ENCODE measurements at regions not wholly inside any gene's neighbourhood (a gene's known extent, or its start where the extent isn't known, plus 50 kb on each side); places are given as distances from the start of the nearest gene placed in this dataset.

GRCh38 chr3:63089751-63090132, 188.4 kb upstream of the SYNPR start:
- Histone ChIP-seq H3K27me3 (peaks cover 3% of the 10 kb centered on the region), H3K4me3 (no peak overlapping the region)

GRCh38 chr3:63090656-63091055, 187.5 kb upstream of the SYNPR start:
- Histone ChIP-seq H3K4me1 (ENCODE audit: insufficient read depth) (no peaks in the 10 kb centered on the region), H3K4me3 (no peak overlapping the region), H4K20me1 (ENCODE audit: insufficient read depth, poor library complexity, severe bottlenecking) (no peaks in the 10 kb centered on the region), H3K9me3 (ENCODE audit: low read depth) (no peaks in the 10 kb centered on the region), H3K79me2 (no peaks in the 10 kb centered on the region), H3K27me3 (peaks cover 3% of the 10 kb centered on the region), H3K4me2 (no peak overlapping the region), H3K36me3 (replicated peaks; ENCODE audit: insufficient read depth, low read depth) (no peaks in the 10 kb centered on the region), H3K27ac (no peak overlapping the region), H3K9me2 (replicated peaks; ENCODE audit: insufficient read depth) (no peaks in the 10 kb centered on the region), H2AFZ (no peak overlapping the region)
- no peak for DNase-seq (ENCODE audit: low spot score)
- TF ChIP-seq EZH2 (IDR thresholded peaks at IDR 0.05; ENCODE audit: borderline replicate concordance) = no peak
- TF ChIP-seq CTCF (IDR thresholded peaks at IDR 0.05; ENCODE audit: poor library complexity) = no peak
- no peak for TF ChIP-seq EZH2phosphoT487 (IDR thresholded peaks at IDR 0.05; ENCODE audit: low read depth, severe bottlenecking, unreplicated experiment)
- 23% methylated on average over 2 of the region's 2 CpGs for WGBS (ENCODE audit: low lambda C conversion rate, missing lambda C conversion rate)

More at GRCh38 chr3:63089751-63090132, 188.4 kb upstream of the SYNPR start:
- WGBS (ENCODE audit: low lambda C conversion rate, missing lambda C conversion rate) = 15% methylated on average over 1 of the region's 1 CpG
- Histone ChIP-seq H4K20me1 (ENCODE audit: insufficient read depth, poor library complexity, severe bottlenecking) (no peaks in the 10 kb centered on the region), H3K9me3 (ENCODE audit: low read depth) (no peaks in the 10 kb centered on the region), H3K27ac (no peak overlapping the region), H3K36me3 (replicated peaks; ENCODE audit: insufficient read depth, low read depth) (no peaks in the 10 kb centered on the region), H3K79me2 (no peaks in the 10 kb centered on the region), H3K4me1 (ENCODE audit: insufficient read depth) (no peaks in the 10 kb centered on the region), H3K9me2 (replicated peaks; ENCODE audit: insufficient read depth) (no peaks in the 10 kb centered on the region), H3K4me2 (no peak overlapping the region), H2AFZ (no peak overlapping the region)
- no peak for TF ChIP-seq CTCF (IDR thresholded peaks at IDR 0.05; ENCODE audit: poor library complexity)
- TF ChIP-seq EZH2 (IDR thresholded peaks at IDR 0.05; ENCODE audit: borderline replicate concordance) = no peak
- TF ChIP-seq EZH2phosphoT487 (IDR thresholded peaks at IDR 0.05; ENCODE audit: low read depth, severe bottlenecking, unreplicated experiment) = no peak
- no peak for DNase-seq (ENCODE audit: low spot score)

GRCh38 chr3:63092515-63092914, 185.6 kb upstream of the SYNPR start:
- DNase-seq (ENCODE audit: low spot score) = no peak
- Histone ChIP-seq H3K27me3 (peaks cover 3% of the 10 kb centered on the region), H3K9me3 (ENCODE audit: low read depth) (no peaks in the 10 kb centered on the region), H3K4me1 (ENCODE audit: insufficient read depth) (no peaks in the 10 kb centered on the region), H3K4me2 (no peak overlapping the region), H3K27ac (no peak overlapping the region), H3K9me2 (replicated peaks; ENCODE audit: insufficient read depth) (no peaks in the 10 kb centered on the region), H3K4me3 (no peak overlapping the region), H2AFZ (no peak overlapping the region), H4K20me1 (ENCODE audit: insufficient read depth, poor library complexity, severe bottlenecking) (no peaks in the 10 kb centered on the region), H3K79me2 (no peaks in the 10 kb centered on the region), H3K36me3 (replicated peaks; ENCODE audit: insufficient read depth, low read depth) (no peaks in the 10 kb centered on the region)
- no peak for TF ChIP-seq CTCF (IDR thresholded peaks at IDR 0.05; ENCODE audit: poor library complexity)
- no peak for TF ChIP-seq EZH2 (IDR thresholded peaks at IDR 0.05; ENCODE audit: borderline replicate concordance)
- no peak for TF ChIP-seq EZH2phosphoT487 (IDR thresholded peaks at IDR 0.05; ENCODE audit: low read depth, severe bottlenecking, unreplicated experiment)
- 42% methylated on average over 5 of the region's 5 CpGs for WGBS (ENCODE audit: low lambda C conversion rate, missing lambda C conversion rate)

Data from hepatocyte (in vitro differentiated cells).